Stimulated activated naive CD8-positive, alpha-beta T cell treated with anti-CD3 and anti-CD28 coated beads, Interleukin-15, Interleukin-2, amounts not matched to agents 100 U/mL and 50 U/mL, for 24 hours (primary cell): ENCODE measurements at regions not wholly inside any gene's neighbourhood (a gene's known extent, or its start where the extent isn't known, plus 50 kb on each side); places are given as distances from the start of the nearest gene placed in this dataset.

Experiments used
- ATAC-seq: fragments of 150-1000 bp; cut with Tn5 transposase; one replicate; pipeline ENCODE4 v1.10.0; 2021
- DNase-seq: peaks from one replicate; pipeline ENCODE4 v3.0.0; 2021

DNA sequence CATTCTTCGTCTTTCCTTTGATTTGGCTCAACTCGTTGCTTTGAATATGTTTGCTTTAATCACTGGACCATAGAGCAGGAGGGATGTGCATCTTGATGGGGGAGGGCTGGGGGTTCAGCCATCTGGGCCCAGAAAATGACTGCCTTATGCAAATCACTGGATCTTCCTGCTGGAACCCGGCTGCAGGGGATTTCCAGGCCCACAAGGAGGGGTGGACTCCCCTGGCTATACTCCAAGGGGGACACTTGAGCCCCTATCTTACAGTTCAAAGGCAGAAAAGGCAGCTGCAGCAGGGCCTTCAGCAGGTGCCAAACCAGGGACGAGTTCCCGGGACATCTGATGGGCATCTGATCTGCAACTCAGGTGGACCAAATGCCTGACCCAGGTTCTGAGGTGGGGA lies 122.5 kb downstream of the DICER1 start:
- no peak for DNase-seq
- ATAC-seq = no peak

DNA sequence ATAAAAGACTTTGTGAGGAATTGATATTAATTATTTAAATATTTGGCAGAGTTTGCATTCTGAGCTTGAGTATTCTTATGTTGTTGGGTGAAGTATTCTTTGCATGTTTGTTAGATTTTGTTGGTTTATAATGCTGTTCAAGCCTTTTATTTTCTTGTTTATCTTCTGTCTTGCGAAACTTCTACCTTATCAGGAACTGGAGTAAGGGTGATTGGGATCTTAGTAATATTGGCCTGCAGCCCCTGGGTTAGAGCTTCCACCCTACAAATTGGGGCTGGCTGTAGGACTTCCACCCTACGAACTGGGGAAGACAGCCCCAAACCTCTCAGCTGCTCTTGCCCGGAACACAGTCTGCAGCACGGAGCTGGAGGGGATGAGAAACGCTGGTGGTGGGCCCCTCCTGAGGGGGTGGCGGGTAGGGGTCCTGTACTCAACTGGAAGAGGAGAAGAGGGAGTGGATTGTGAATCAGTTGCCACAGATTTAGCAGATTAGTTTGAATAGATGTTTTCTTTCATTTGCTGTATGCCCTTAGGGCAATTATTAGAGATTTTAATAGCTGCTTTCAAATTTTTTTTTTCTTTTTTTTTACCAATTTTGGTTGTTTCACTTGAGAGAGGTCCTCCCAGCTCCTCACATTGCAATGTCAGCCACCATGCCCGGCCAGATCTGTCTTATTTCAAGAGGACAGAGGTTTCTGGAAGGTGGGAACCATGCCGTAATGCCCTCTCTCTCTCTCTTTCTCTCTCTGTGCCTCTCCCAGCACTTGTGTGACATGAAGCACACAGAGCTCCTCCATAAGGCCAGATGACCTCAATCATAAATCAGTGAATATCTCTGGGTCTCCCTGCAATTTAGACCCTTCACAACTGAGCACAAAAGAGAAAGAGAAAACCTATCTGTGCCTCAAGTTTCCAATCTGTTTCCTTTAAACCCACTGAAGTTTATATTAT lies 123.4 kb downstream of the DICER1 start:
- ATAC-seq (no peak), DNase-seq (no peak)

DNA sequence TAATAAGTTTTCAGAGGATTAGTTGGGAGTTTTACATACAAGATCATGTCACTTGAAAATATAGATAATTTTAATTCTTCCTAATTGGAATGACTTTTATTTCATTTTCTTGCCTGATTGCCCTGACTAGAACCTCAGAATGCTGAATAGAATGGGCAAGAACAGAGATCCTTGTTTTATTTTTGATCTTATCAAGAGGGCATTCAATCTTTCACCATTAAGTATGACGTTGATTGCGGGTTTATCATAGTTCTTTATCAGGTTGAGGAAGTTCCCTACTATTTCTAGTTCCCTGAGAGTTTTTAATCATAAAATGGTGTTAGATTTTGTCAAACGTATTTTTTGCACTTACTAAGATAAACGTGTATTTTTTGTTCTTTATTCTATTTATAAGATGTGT lies 124.3 kb downstream of the DICER1 start:
- ATAC-seq (no peak), DNase-seq (no peak)

DNA sequence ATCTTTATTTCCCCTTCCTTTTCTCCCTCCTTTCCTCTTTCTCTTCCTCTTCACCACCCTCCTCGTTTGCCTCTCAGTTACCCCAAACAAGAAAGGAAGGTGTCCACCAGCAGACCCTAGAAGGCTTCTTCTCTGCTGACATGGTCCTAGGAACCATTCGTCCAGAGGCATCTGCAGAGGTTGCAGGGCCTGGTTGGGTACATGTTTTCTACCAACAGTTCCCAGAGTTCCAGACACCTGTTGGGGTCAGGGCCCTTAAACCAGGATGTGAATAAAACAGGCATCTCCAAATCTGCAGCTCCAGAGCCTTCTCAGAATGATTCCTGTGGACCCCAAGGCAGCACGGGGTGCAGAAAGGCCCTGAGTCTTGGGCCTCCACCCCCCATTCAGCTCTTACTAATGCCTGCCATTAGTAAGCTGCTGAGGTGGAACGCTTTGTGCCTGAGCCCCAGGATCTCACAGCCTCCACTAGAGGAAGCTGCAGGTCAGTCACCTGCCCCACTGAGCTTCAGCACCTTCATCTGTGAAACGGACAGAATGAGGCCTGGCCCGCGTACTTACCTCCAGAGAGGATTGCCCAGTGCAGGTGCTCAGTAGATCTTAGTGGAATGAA lies 130.4 kb downstream of the DICER1 start:
- ATAC-seq (no peak), DNase-seq (no peak)

DNA sequence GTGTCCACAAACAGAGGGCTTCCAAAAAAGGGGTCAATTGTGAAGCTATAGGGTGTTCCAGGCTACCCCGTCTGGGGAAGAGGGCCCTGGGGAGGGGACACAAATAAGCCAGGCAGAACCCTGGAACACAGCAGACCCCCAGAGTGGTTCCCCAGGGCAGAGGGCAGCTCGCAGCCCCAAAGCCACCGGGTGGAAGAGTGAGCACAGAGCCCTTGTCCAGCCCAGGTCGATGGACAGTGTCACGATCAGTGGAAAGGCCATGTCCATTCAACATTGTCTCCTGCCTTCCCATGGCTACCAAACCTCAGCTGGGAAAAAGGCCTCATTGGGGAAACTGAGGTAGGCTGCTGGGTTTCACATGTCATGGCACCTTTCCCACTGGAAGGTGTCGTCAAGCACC lies 131.4 kb downstream of the DICER1 start:
- no peak for DNase-seq
- ATAC-seq = no peak

DNA sequence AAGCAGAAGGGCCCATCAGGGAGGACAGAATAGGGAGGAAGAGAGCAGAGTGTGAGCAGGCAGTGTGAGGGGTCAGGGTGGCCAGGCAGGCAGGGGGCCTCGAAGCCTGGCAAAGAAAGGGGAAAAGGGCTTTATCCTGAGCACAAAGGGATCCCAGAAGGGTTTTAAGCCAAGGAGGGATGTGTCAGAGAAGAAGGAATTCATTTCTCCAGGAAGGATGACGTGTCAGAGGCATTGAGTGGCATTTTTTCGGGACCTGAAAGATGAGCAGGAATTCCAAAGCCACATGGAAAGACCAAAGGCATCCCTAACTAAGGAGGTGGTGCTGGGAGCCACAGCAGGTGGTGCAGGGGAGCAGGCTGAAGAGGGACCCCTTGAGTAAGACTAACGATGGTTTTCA lies 132.1 kb downstream of the DICER1 start:
- ATAC-seq = no peak
- no peak for DNase-seq

DNA sequence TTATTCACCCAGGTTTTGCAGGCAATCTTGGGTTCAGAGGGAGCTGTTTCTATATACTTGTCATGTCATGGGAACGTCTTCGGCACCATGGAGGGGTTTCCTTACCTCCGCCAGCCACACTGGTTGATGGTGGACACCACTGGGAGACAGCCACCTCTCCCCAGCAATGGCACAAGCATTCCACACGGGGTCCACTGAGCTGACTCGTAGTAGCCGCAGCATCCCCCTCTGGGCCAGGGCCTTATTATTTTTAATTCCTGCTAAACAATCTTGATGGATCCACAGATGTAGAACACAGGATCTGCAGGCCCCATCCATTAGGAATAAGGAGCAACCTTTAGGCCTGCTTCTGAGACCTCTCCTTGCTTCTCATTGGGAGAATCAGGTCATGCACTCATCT lies 132.9 kb downstream of the DICER1 start:
- DNase-seq (no peak), ATAC-seq (no peak)

DNA sequence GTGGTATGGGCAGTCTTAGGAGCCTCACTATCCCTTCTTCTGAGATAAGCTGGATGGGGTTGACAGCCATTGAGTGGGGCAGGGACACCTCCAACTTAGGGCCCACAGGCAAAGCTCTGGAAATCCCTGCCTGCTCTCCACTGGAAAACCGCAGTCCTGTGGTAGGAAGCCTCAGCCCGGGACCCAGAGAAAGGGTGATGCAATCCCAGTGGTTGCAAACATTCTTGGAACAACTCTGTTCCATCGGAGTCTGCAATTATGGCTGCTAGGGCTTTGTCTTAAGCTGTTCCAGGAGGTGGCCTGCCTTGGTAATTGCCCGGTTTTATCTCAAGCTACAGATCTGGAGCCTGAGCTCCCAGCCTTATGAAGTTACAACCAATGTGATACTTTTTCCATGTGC lies 133.4 kb downstream of the DICER1 start:
- ATAC-seq (no peak), DNase-seq (no peak)

DNA sequence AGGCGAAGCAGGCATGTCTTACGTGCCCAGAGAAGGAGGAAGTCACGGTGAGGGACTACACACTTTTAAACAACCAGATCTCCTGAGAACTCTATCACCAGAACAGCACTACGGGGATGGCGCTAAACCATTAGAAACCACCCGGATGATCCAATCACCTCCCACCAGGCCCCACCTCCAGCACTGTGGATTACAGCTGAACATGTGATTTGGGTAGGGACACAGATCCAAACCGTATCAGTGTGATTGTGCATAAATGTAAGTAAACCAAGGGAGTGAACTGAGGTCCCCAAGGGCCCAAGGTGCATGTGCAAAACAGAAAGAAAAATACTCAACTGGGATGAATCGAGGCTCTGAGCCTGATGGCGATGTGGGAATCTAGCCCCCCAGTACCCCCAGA lies 134.2 kb downstream of the DICER1 start:
- no peak for ATAC-seq
- no peak for DNase-seq

DNA sequence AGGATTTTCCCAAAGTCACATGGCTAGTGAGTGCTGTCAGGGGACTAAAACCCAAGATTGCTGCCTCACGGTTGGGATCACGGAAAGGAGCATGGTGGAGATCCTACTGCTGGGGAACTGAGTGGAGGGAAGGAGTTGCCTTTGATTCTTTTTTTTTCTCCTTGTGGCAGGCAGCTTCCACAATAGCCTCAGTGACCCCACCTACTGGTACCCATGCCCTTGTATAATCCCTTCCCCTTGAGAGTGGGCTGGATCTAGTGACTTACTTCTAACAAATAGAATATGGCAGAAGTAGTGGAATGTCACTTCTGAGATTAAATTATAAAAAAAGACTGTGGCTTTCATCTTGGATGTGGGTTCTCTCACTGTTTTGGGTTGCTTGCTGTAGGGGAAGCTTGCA lies 135.7 kb downstream of the DICER1 start:
- ATAC-seq (no peak), DNase-seq (no peak)

DNA sequence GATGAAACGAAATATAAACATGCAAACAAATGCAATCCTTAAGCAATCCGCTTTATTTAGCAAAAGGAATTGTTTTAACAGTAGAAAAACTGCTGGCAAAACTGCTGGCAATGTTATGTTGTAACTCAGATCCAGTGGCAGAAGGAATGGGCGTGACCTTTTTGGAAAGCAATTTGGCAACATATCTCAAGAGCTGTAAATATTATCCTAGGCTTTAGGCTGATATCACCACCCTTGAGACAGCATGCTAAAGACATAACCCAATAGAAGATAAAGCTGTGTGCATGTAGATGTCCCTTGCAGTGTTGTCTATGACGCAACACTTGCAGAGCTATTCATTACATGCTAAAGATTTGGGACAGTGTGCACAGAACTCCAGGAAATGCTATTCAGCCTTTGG lies 138.5 kb downstream of the DICER1 start:
- ATAC-seq (no peak), DNase-seq (no peak)

DNA sequence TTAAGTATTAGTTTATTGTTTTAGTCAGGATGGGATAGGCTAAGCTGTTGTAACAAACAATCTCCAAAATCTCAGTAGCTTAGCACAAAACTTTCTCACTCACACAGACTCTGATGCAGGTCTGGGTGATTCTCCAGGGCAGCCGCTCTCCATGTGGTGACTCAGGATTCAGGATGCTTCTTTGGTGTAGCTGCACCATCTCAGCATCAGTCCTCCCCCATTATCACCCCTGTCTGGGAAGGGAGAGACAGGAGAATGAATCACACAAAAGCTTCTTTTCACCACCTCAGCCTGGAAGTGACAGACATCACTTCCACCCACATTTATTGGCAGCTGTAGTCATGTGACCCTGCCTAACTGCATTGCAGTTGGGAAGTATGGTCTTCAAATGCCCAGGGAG lies 142.3 kb downstream of the DICER1 start:
- ATAC-seq (no peak), DNase-seq (no peak)

DNA sequence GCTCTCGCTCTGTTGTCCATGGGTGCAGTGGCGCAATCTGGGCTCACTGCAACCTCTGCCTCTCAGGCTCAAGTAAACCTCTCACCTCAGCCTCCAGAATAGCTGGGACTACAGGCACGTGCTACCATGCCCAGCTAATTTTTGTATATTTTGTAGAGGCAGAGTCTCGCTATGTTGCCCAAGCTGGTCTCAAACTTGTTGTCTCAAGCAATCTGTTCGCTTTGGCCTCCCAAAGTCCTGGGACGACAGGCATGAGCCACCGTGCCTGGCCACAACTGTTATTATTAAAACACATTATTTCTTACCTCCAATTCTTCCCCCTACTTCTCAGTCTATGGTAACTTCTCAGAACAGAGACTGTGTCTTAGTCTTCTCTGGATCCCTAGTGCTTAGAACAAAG lies 143.3 kb downstream of the DICER1 start:
- DNase-seq (no peak), ATAC-seq (no peak)

DNA sequence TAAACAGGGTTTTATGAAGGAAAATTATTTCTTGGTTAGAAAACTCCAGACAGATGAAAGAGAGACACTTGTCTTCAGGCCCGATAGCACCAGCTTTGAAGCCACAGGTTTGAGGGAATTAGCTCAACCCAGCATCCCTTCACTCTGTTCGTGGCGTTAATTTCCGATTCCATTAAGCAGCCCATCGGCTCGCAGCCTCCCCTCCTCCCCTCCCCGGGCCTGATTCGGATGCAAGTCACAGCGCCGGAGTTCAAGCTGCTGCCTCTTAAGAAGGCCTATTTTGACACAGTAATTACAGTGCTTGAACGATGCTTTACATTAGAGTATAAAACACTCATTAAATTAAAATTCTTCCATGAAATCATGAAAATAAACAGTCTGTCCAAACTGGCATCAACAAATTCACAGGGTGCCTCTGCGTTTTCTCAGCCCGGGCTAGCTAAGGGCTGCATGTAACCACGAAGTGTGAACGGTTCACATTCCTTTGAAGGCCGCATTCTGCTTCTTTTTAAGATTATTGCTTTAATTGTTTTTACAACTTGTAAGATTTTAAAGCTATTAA lies 145.8 kb downstream of the DICER1 start:
- no peak for DNase-seq
- ATAC-seq = no peak

DNA sequence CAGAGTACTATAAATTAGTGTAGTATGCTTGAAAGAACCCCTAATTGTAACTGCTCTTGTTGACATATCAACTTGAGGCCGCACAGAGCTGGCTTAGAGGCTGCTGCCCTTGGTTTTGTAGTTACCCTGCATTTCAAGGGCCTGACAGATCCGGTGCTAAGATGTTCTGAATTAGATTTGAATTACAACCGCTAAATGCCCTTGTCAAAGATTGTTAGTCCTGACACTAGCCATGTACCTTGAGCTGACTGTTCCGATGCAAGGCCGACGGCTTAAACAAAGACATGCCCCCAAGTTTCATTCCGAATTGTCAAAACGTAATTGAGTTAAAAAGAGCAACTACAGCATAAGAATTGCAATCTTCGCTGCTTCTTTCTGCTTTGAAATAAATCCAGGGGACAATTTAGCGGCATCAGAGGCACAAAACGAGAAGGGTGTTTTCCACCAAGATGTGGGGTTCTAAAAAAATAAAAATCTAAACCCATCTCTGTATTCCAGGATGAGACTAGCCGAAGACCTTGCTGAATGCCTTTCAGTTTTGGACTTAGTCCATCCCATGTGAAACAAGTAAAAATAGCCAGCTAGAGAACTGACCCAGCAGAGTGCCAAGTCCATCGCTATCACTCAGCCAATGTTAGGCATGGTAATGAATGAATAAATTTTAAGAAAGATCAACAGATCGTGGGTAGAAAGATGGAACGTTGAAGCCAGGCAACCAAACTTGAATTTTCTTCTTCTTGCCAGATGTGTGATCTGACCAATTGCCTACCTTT lies 148.7 kb downstream of the DICER1 start:
- ATAC-seq (no peak), DNase-seq (no peak)

DNA sequence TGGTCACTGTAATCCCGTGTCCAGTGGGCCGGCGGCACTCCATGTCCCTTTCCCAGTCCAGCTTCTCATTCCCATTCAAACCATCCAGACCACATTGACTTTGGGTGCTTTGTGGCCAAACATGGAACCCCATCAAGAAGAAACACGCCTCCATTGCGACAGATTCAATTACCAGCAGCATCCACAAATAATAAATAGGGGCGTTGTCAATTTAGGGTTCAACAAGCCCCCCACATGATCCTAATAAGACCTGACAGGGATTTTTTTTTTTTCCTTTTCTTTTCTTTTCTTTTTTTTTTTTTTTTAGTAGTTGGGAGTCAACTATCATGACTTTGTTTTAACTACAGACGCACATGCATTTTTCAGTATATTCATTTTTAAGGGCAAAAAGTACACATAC lies 149.4 kb downstream of the DICER1 start:
- ATAC-seq = no peak
- no peak for DNase-seq

DNA sequence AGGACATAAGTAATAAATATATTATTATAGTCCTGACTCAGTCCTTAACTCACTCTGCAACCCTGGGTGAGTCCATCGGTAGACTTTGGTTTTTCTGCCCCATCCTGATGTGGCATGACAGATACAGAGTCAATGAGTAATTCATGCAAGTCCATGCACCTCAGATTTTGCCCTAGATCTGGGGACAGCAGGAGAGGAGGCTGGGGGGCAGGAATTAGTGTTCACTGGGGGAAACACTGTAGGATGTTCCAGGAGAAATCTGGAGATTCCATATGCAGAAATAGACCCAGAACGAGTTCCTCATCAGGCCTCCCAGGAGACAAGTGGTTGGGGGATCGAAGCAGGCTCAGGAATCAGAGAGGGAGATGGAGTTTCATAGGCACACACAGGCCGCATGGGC lies 150.8 kb downstream of the DICER1 start:
- DNase-seq (no peak), ATAC-seq (no peak)

DNA sequence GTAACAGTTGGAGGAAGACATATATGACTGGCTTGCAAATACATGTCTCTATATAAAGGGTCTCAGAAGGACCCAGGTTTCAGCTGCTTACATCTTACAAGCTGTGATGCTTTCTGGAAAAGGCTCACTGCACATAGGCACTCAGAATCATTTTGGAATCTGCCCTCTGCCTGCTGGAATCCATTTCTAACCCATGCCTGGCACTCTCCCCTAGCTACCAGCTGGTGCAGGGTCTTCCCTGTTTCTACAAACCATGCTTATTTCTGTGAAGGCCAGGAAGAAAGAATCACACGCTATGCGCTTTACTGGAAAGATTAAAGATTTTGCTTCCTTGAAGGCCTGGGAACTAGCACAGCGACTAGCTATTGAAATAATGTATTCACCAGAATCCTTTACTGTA lies 151.3 kb downstream of the DICER1 start:
- DNase-seq = no peak
- ATAC-seq = no peak

DNA sequence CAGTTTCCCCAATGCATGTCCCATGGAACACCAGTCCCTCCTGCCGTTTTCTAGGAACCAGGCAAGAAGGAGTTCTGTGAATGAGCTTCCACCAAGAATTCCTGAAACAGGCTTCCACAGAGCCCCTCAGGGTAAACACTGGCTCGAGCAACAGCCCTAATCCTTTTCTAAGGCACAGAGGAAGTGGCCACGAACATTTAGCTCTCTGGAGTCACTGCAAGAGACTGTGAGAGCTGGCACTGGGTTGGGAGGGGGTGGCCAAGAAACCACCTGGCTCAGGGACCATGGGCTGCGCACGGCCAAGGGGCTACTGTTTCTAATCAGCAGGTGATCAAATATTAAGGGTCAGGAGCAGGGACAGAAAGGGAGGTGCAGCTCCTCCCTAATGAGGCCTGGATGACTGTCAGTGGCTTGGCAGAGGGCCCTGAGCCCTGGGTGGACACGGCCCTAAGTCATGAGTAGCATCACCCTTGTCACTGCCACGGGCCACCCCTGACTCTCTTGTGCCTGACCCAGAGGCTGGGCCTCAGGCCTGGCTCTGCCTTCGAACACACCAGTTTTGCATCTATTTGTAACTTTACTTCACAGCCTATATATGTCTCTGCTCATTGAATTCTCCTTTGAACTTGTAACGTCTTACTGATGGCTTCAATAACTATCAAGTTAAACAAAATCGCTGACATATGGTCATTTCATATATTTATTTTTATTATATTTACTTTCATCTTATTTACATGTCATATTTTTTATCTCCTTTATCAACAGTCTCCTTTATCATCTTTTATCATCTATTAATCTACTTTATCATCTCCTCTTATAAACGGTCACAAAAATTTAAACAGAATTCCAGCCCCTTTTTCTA lies 154.0 kb downstream of the DICER1 start:
- DNase-seq = no peak
- no peak for ATAC-seq

DNA sequence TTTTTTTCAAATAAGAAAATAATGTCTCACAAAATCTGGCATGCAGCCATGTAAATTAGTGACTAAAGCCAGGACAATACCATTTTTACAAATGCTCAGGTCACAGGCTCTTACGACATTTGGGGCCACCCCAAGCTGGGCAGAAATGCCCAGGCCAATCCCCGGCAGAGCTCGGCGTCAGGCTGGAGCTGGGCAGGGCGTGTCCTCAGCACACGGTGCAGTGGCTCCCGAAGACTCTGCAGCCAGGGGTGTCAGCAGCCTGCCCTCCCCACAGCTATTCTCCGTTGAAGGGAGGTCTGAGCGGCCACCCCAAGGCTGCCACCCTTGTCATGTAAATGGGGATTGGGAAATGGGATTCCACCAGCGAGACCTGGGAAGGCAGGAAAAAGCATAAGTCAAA lies 158.6 kb downstream of the DICER1 start:
- DNase-seq (no peak), ATAC-seq (no peak)

DNA sequence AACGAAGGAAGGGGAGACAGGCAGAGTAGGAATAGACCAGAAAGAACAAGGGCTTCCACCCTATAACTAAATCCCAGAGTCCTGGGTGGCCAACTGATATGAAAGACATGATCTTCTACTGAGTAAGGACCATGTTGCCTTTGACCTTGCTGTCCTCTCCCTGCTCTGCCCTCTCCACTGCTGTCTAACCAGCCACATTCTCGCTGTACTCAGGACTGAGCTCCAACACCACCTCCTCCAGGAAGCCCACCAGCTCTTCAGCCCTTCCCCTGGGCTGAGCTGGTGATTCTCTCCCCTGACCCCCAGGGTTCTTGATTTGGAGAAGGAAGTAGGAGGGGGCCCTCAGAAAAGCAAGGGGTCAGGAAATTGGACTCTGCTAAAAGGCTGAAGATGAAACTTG lies 159.2 kb downstream of the DICER1 start:
- no peak for ATAC-seq
- no peak for DNase-seq

DNA sequence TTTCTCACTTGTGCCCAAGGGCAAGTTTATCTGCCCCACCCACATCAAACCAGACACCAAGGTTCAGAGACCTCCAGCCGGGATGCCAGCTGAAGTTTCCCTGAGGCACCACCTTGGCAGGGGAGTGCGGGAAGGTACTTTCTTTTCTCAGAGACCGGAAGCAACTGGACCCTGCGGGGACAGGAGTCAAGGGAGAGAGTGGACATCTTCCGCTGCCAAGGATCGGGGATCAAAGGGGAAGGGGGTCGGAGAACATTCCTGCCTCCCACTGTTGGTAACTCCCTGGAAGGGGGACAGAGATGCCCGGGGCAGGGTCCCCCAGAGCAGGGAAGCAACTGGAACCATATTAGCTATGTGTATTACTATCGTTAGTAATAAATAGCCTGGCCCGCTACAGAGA lies 161.8 kb downstream of the DICER1 start:
- DNase-seq = no peak

More for the DNA sequence above, 161.8 kb downstream of the DICER1 start:
- ATAC-seq = no peak
